ENCODE measurements at regions not wholly inside any gene's neighbourhood (a gene's known extent, or its start where the extent isn't known, plus 50 kb on each side); places are given as distances from the start of the nearest gene placed in this dataset.

GRCh38 chr3:78004571-78004970, 964.7 kb downstream of the ROBO2 start:
- H2BK15ac ChIP-seq (ENCODE audit: low read depth, poor library complexity, severe bottlenecking), result no peak overlapping the region

GRCh38 chr3:78013653-78014052, 973.8 kb downstream of the ROBO2 start:
- Histone ChIP-seq H3K4ac (ENCODE audit: low read depth in 1 of 2, low read length in 2 of 2) (no peak overlapping the region), H2BK12ac (ENCODE audit: low read length in 2 of 2) (no peak overlapping the region), H3K9ac (ENCODE audit: low read length) (no peak overlapping the region), H4K8ac (ENCODE audit: low read length) (no peak overlapping the region), H3K4me2 (ENCODE audit: low read length, poor library complexity, severe bottlenecking) (no peak overlapping the region), H3K79me1 (replicated peaks; ENCODE audit: low read length, poor library complexity, severe bottlenecking) (no peaks in the 10 kb centered on the region), H3K23ac (ENCODE audit: low read length in 2 of 2) (no peak overlapping the region), H2BK120ac (ENCODE audit: low read depth, low read length) (no peak overlapping the region), H2AK5ac (ENCODE audit: low read length, severe bottlenecking) (no peak overlapping the region), H3K18ac (ENCODE audit: low read depth in 1 of 2, low read length in 2 of 2) (no peak overlapping the region), H3K4me1 (ENCODE audit: control insufficient read depth, insufficient read depth, low read depth, low read length) (no peaks in the 10 kb centered on the region), H3K9me3 (ENCODE audit: control insufficient read depth, low read length) (peaks cover 4% of the 10 kb centered on the region), H2AFZ (ENCODE audit: low read depth, low read length) (no peak overlapping the region), H2BK15ac (ENCODE audit: low read depth, poor library complexity, severe bottlenecking) (no peak overlapping the region), H3K4me3 (ENCODE audit: insufficient read depth in 1 of 2, low read depth in 1 of 2, low read length in 2 of 2) (no peak overlapping the region), H3K36me3 (ENCODE audit: control insufficient read depth in 1 of 2, insufficient read depth in 2 of 2, low read depth in 1 of 2, low read length in 2 of 2) (no peaks in the 10 kb centered on the region), H2BK5ac (ENCODE audit: low read depth, low read length, poor library complexity, severe bottlenecking) (no peak overlapping the region), H3K14ac (ENCODE audit: low read length in 2 of 2) (no peak overlapping the region), H3K27ac (ENCODE audit: low read length, poor library complexity, severe bottlenecking) (no peak overlapping the region), H3K27me3 (ENCODE audit: control insufficient read depth in 1 of 2, insufficient read depth in 1 of 2, low read length in 2 of 2) (no peaks in the 10 kb centered on the region), H4K91ac (ENCODE audit: low read length) (no peak overlapping the region)
- no peak for DNase-seq
- 92% methylated on average over 1 of the region's 1 CpG for WGBS

More at GRCh38 chr3:78004571-78004970, 964.7 kb downstream of the ROBO2 start:
- no peak overlapping the region for H3K4ac ChIP-seq (ENCODE audit: low read depth in 1 of 2, low read length in 2 of 2)
- no peak for DNase-seq
- no peak overlapping the region for H2BK120ac ChIP-seq (ENCODE audit: low read depth, low read length)
- no peaks in the 10 kb centered on the region for H3K27me3 ChIP-seq (ENCODE audit: control insufficient read depth in 1 of 2, insufficient read depth in 1 of 2, low read length in 2 of 2)
- H2AK5ac ChIP-seq (ENCODE audit: low read length, severe bottlenecking), result no peak overlapping the region
- no peak overlapping the region for H2BK5ac ChIP-seq (ENCODE audit: low read depth, low read length, poor library complexity, severe bottlenecking)
- H3K4me1 ChIP-seq (ENCODE audit: control insufficient read depth, insufficient read depth, low read depth, low read length), result peaks cover 1% of the 10 kb centered on the region
- no peak overlapping the region for H2AFZ ChIP-seq (ENCODE audit: low read depth, low read length)
- no peak overlapping the region for H3K9ac ChIP-seq (ENCODE audit: low read length)
- H3K18ac ChIP-seq (ENCODE audit: low read depth in 1 of 2, low read length in 2 of 2), result no peak overlapping the region
- WGBS, result 83% methylated on average over 2 of the region's 2 CpGs
- no peak overlapping the region for H4K91ac ChIP-seq (ENCODE audit: low read length)
- H3K23ac ChIP-seq (ENCODE audit: low read length in 2 of 2), result no peak overlapping the region
- no peak overlapping the region for H4K8ac ChIP-seq (ENCODE audit: low read length)
- H3K9me3 ChIP-seq (ENCODE audit: control insufficient read depth, low read length), result peaks cover 16% of the 10 kb centered on the region
- no peak overlapping the region for H2BK12ac ChIP-seq (ENCODE audit: low read length in 2 of 2)
- H3K4me2 ChIP-seq (ENCODE audit: low read length, poor library complexity, severe bottlenecking), result no peak overlapping the region
- H3K4me3 ChIP-seq (ENCODE audit: insufficient read depth in 1 of 2, low read depth in 1 of 2, low read length in 2 of 2), result no peak overlapping the region
- H3K14ac ChIP-seq (ENCODE audit: low read length in 2 of 2), result no peak overlapping the region
- H3K36me3 ChIP-seq (ENCODE audit: control insufficient read depth in 1 of 2, insufficient read depth in 2 of 2, low read depth in 1 of 2, low read length in 2 of 2), result no peaks in the 10 kb centered on the region
- no peaks in the 10 kb centered on the region for H3K79me1 ChIP-seq (replicated peaks; ENCODE audit: low read length, poor library complexity, severe bottlenecking)
- peak overlapping the region; percentile 48 for H3K27ac ChIP-seq (ENCODE audit: low read length, poor library complexity, severe bottlenecking)

- Histone ChIP-seq H4K91ac (ENCODE audit: low read length) (no peak overlapping the region), H2BK15ac (ENCODE audit: low read depth, poor library complexity, severe bottlenecking) (no peak overlapping the region), H2AK5ac (ENCODE audit: low read length, severe bottlenecking) (no peak overlapping the region), H3K4me3 (ENCODE audit: insufficient read depth in 1 of 2, low read depth in 1 of 2, low read length in 2 of 2) (no peak overlapping the region), H3K9ac (ENCODE audit: low read length) (no peak overlapping the region), H2AFZ (ENCODE audit: low read depth, low read length) (no peak overlapping the region), H3K23ac (ENCODE audit: low read length in 2 of 2) (no peak overlapping the region), H4K8ac (ENCODE audit: low read length) (no peak overlapping the region), H2BK5ac (ENCODE audit: low read depth, low read length, poor library complexity, severe bottlenecking) (no peak overlapping the region), H3K79me1 (replicated peaks; ENCODE audit: low read length, poor library complexity, severe bottlenecking) (no peaks in the 10 kb centered on the region), H3K4me1 (ENCODE audit: control insufficient read depth, insufficient read depth, low read depth, low read length) (no peaks in the 10 kb centered on the region), H2BK120ac (ENCODE audit: low read depth, low read length) (no peak overlapping the region), H3K18ac (ENCODE audit: low read depth in 1 of 2, low read length in 2 of 2) (no peak overlapping the region), H3K36me3 (ENCODE audit: control insufficient read depth in 1 of 2, insufficient read depth in 2 of 2, low read depth in 1 of 2, low read length in 2 of 2) (no peaks in the 10 kb centered on the region), H3K4me2 (ENCODE audit: low read length, poor library complexity, severe bottlenecking) (no peak overlapping the region), H3K27me3 (ENCODE audit: control insufficient read depth in 1 of 2, insufficient read depth in 1 of 2, low read length in 2 of 2) (no peaks in the 10 kb centered on the region), H3K4ac (ENCODE audit: low read depth in 1 of 2, low read length in 2 of 2) (no peak overlapping the region), H3K9me3 (ENCODE audit: control insufficient read depth, low read length) (peaks cover 4% of the 10 kb centered on the region), H2BK12ac (ENCODE audit: low read length in 2 of 2) (no peak overlapping the region), H3K27ac (ENCODE audit: low read length, poor library complexity, severe bottlenecking) (no peak overlapping the region), H3K14ac (ENCODE audit: low read length in 2 of 2) (no peak overlapping the region)
- WGBS, result no CpG with 5 or more reads among the region's 1 CpG
- DNase-seq, result no peak
Measured at GRCh38 chr3:78015856-78016255, 976.0 kb downstream of the ROBO2 start.

DNA sequence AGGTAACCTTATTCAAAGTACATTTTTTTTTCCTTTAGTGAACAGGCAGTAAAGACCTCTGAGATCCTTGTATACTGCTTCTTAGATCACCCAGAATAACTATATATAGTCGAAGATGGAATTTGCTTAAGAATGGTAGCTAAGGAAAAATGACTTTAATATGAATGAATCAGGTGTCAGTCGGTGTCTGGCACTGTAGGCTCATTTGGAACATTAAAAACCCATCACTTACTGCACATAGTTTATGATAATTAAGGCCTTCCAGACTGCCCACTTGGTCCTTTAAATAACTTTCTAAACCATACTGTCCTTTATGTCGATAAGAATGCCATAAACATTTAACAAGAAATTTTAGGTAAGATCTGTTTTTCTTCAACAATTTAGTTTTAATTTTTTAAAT, 981.8 kb downstream of the ROBO2 start:
- no peak for DNase-seq
- Histone ChIP-seq H3K27me3 (ENCODE audit: control insufficient read depth in 1 of 2, insufficient read depth in 1 of 2, low read length in 2 of 2) (no peaks in the 10 kb centered on the region), H3K36me3 (ENCODE audit: control insufficient read depth in 1 of 2, insufficient read depth in 2 of 2, low read depth in 1 of 2, low read length in 2 of 2) (no peaks in the 10 kb centered on the region), H3K4me3 (ENCODE audit: insufficient read depth in 1 of 2, low read depth in 1 of 2, low read length in 2 of 2) (no peak overlapping the region), H2BK15ac (ENCODE audit: low read depth, poor library complexity, severe bottlenecking) (no peak overlapping the region), H3K9me3 (ENCODE audit: control insufficient read depth, low read length) (no peaks in the 10 kb centered on the region), H3K4ac (ENCODE audit: low read depth in 1 of 2, low read length in 2 of 2) (no peak overlapping the region), H3K9ac (ENCODE audit: low read length) (no peak overlapping the region), H3K79me1 (replicated peaks; ENCODE audit: low read length, poor library complexity, severe bottlenecking) (no peaks in the 10 kb centered on the region), H2BK12ac (ENCODE audit: low read length in 2 of 2) (no peak overlapping the region), H4K8ac (ENCODE audit: low read length) (no peak overlapping the region), H3K14ac (ENCODE audit: low read length in 2 of 2) (no peak overlapping the region), H3K27ac (ENCODE audit: low read length, poor library complexity, severe bottlenecking) (no peak overlapping the region), H2BK5ac (ENCODE audit: low read depth, low read length, poor library complexity, severe bottlenecking) (no peak overlapping the region), H2BK120ac (ENCODE audit: low read depth, low read length) (no peak overlapping the region), H3K4me1 (ENCODE audit: control insufficient read depth, insufficient read depth, low read depth, low read length) (no peaks in the 10 kb centered on the region), H2AFZ (ENCODE audit: low read depth, low read length) (no peak overlapping the region), H2AK5ac (ENCODE audit: low read length, severe bottlenecking) (no peak overlapping the region), H3K23ac (ENCODE audit: low read length in 2 of 2) (no peak overlapping the region), H4K91ac (ENCODE audit: low read length) (no peak overlapping the region), H3K18ac (ENCODE audit: low read depth in 1 of 2, low read length in 2 of 2) (no peak overlapping the region), H3K4me2 (ENCODE audit: low read length, poor library complexity, severe bottlenecking) (no peak overlapping the region)
- WGBS, result 86% methylated on average over 1 of the region's 3 CpGs
